Fibroblast of skin of left quadriceps (primary cell): ENCODE measurements at regions not wholly inside any gene's neighbourhood (a gene's known extent, or its start where the extent isn't known, plus 50 kb on each side); places are given as distances from the start of the nearest gene placed in this dataset.
"Not testable (repeated sequence)": the region's sequence is repeated elsewhere in the genome, so short reads cannot be mapped to it uniquely, and the experiment has no call there.

Experiments used
- DNase-seq, 2 experiments: peaks; one replicate each; pipeline ENCODE4 v3.0.0-alpha.2; 2013; ENCODE audit warnings: low read depth in 2 of 2

- DNase-seq = peak; percentile 3 to 7
These were observed 928.7 kb downstream of the IPMK start for GRCh38 chr10:57338823-57339558.

GRCh38 chr10:57336865-57337264 is 930.8 kb downstream of the IPMK start:
- no peak for DNase-seq

GRCh38 chr10:57336341-57336740 is 931.4 kb downstream of the IPMK start:
- no peak for DNase-seq

GRCh38 chr10:57334523-57334922 is 933.2 kb downstream of the IPMK start:
- no peak for DNase-seq

- no peak for DNase-seq
These were observed 933.8 kb downstream of the IPMK start for GRCh38 chr10:57333880-57334279.

- not testable (repeated sequence) for DNase-seq
These were observed 946.3 kb downstream of the IPMK start for GRCh38 chr10:57321400-57321854.

GRCh38 chr10:57320416-57320815 is 947.3 kb downstream of the IPMK start:
- DNase-seq = no peak

- no peak for DNase-seq
These were observed 953.0 kb upstream of the ZWINT start for GRCh38 chr10:57314046-57314445.

- no peak for DNase-seq
These were observed 942.5 kb upstream of the ZWINT start for GRCh38 chr10:57303566-57303965.

GRCh38 chr10:57300718-57301117 is 939.7 kb upstream of the ZWINT start:
- DNase-seq = no peak

GRCh38 chr10:57294698-57295097 is 933.6 kb upstream of the ZWINT start:
- DNase-seq = no peak

- no peak for DNase-seq
These were observed 927.7 kb upstream of the ZWINT start for GRCh38 chr10:57288754-57289153.

- no peak for DNase-seq
These were observed 901.8 kb upstream of the ZWINT start for GRCh38 chr10:57262892-57263291.

- DNase-seq = no peak
These were observed 899.1 kb upstream of the ZWINT start for GRCh38 chr10:57260175-57260574.

GRCh38 chr10:57249615-57250281 is 888.7 kb upstream of the ZWINT start:
- no peak for DNase-seq

- DNase-seq = no peak
These were observed 886.2 kb upstream of the ZWINT start for GRCh38 chr10:57247271-57247670.

- DNase-seq = no peak
These were observed 864.9 kb upstream of the ZWINT start for GRCh38 chr10:57225920-57226319.

- DNase-seq = no peak
These were observed 863.8 kb upstream of the ZWINT start for GRCh38 chr10:57224811-57225210.

GRCh38 chr10:57222603-57223002 is 861.5 kb upstream of the ZWINT start:
- DNase-seq = no peak

GRCh38 chr10:57222129-57222528 is 861.1 kb upstream of the ZWINT start:
- DNase-seq = no peak

GRCh38 chr10:57221674-57222073 is 860.6 kb upstream of the ZWINT start:
- DNase-seq = no peak

- DNase-seq = no peak
These were observed 857.3 kb upstream of the ZWINT start for GRCh38 chr10:57218382-57218781.

GRCh38 chr10:57202356-57202755 is 841.3 kb upstream of the ZWINT start:
- DNase-seq = no peak
